H1 (cell line): ENCODE measurements at regions not wholly inside any gene's neighbourhood (a gene's known extent, or its start where the extent isn't known, plus 50 kb on each side); places are given as distances from the start of the nearest gene placed in this dataset.

Source experiments
- CTCF ChIA-PET: fragments of 300-600 bp; sonication (Branson Sonifier 250); formaldehyde crosslinking; loops from one replicate; lab custom pipeline; 2021; ENCODE audit not compliant: partially characterized antibody; lab: Charles Lee
- POLR2A ChIA-PET: fragments of 300-600 bp; sonication (Branson Sonifier 250); formaldehyde crosslinking; loops from one replicate; lab custom pipeline; 2021; ENCODE audit warnings: inconsistent platforms; ENCODE audit not compliant: partially characterized antibody; lab: Charles Lee
- DNase-seq, 2 experiments: peaks; one replicate each; pipeline versions ENCODE4 v3.0.0 to v3.0.0-alpha.2; 2010 to 2022; ENCODE audit warnings: low spot score in 2 of 2, low read depth in 1 of 2, mixed read lengths in 1 of 2
- FAIRE-seq: peaks from 2 replicates; lab custom pipeline; 2011; peaks lifted over from hg19 to GRCh38; lab: Jason Lieb, UNC
- H2AFZ ChIP-seq: 2 replicates; pipeline ENCODE4 v1.8.1; 2012; ENCODE audit warnings: low read length, inconsistent platforms
- H2AK5ac ChIP-seq: 2 replicates; pipeline ENCODE4 v1.6.1; 2013; ENCODE audit warnings: low read depth, low read length
- H2BK120ac ChIP-seq: replicated peaks from 2 replicates; pipeline ENCODE3; 2013; ENCODE audit warnings: low read depth, low read length, inconsistent platforms
- H2BK12ac ChIP-seq: 2 replicates; pipeline ENCODE4 v1.6.1; 2013; ENCODE audit warnings: low read depth, low read length
- H2BK15ac ChIP-seq: 2 replicates; pipeline ENCODE4 v1.6.1; 2013; ENCODE audit warnings: low read length
- H2BK20ac ChIP-seq: 2 replicates; pipeline ENCODE4 v1.6.1; 2013; ENCODE audit warnings: low read length
- H2BK5ac ChIP-seq: 2 replicates; pipeline ENCODE4 v1.6.1; 2013; ENCODE audit warnings: low read depth, low read length
- H3K14ac ChIP-seq: 2 replicates; pipeline ENCODE4 v1.6.1; 2013; ENCODE audit warnings: inconsistent platforms; ENCODE audit not compliant: insufficient read length
- H3K18ac ChIP-seq: 2 replicates; pipeline ENCODE4 v1.6.1; 2013; ENCODE audit warnings: low read length; ENCODE audit errors: extremely low read depth
- H3K23ac ChIP-seq: 2 replicates; pipeline ENCODE4 v1.6.1; 2013; ENCODE audit warnings: inconsistent platforms; ENCODE audit not compliant: insufficient read length
- H3K23me2 ChIP-seq: 2 replicates; pipeline ENCODE4 v1.6.1; 2013; ENCODE audit warnings: low read depth, low read length
- H3K27ac ChIP-seq: 2 replicates; pipeline ENCODE4 v1.6.1; 2011; ENCODE audit warnings: low read depth, low read length, inconsistent platforms
- H3K27me3 ChIP-seq, 4 experiments: replicated peaks in 1 of 4; 1 replicate in 1 of 4; 2 replicates in 3 of 4; pipeline versions ENCODE4 v1.6.1 to v1.8.1; 2011 to 2013; ENCODE audit warnings: low read length in 3 of 4, mild to moderate bottlenecking in 3 of 4, inconsistent platforms in 2 of 4, mixed read lengths in 2 of 4, moderate library complexity in 1 of 4; ENCODE audit not compliant: control insufficient read depth in 3 of 4, insufficient read depth in 3 of 4; ENCODE audit errors: extremely low read depth in 1 of 4
- H3K36me3 ChIP-seq, 4 experiments: 2 replicates each; pipeline versions ENCODE4 v1.6.1 to v1.8.1; 2011 to 2013; ENCODE audit warnings: mild to moderate bottlenecking in 4 of 4, low read length in 3 of 4, moderate library complexity in 2 of 4, control low read depth in 1 of 4, inconsistent platforms in 1 of 4; ENCODE audit not compliant: insufficient read depth in 4 of 4, control insufficient read depth in 2 of 4
- H3K4ac ChIP-seq: replicated peaks from 2 replicates; pipeline ENCODE3; 2013; ENCODE audit warnings: low read length, low read depth, mixed read lengths, inconsistent platforms; ENCODE audit not compliant: insufficient read length
- H3K4me1 ChIP-seq, 4 experiments: replicated peaks in 1 of 4; 1 replicate in 1 of 4; 2 replicates in 3 of 4; pipeline versions ENCODE4 v1.6.1 to v1.8.1; 2011 to 2013; ENCODE audit warnings: low read length in 3 of 4, inconsistent platforms in 2 of 4, mixed read lengths in 1 of 4; ENCODE audit not compliant: insufficient read depth in 4 of 4, control insufficient read depth in 3 of 4
- H3K4me2 ChIP-seq, 2 experiments: 2 replicates each; pipeline versions ENCODE4 v1.6.1 to v1.8.1; 2011 to 2013; ENCODE audit warnings: low read depth in 2 of 2, low read length in 2 of 2, control low read depth in 1 of 2, inconsistent platforms in 1 of 2, mild to moderate bottlenecking in 1 of 2; ENCODE audit not compliant: insufficient read depth in 1 of 2
- H3K4me3 ChIP-seq, 4 experiments: fragments of 200-600, 300-600 bp in 1 of 4; sonication (generic), shearing (Covaris generic), sonication (Bioruptor Twin) in 1 of 4; 2 replicates each; pipeline versions ENCODE4 v1.5.1 to v1.8.1; 2011 to 2016; ENCODE audit warnings: low read length in 4 of 4, low read depth in 3 of 4, control low read depth in 2 of 4, inconsistent platforms in 2 of 4, mild to moderate bottlenecking in 2 of 4, mixed read lengths in 1 of 4, moderate library complexity in 1 of 4; ENCODE audit not compliant: insufficient read depth in 2 of 4; ENCODE audit errors: extremely low read depth in 1 of 4
- H3K56ac ChIP-seq: replicated peaks from 2 replicates; pipeline ENCODE3; 2013; ENCODE audit warnings: low read depth, mild to moderate bottlenecking, mixed read lengths, low read length, inconsistent platforms; ENCODE audit not compliant: insufficient read length
- H3K79me1 ChIP-seq: 2 replicates; pipeline ENCODE4 v1.6.1; 2013; ENCODE audit warnings: low read depth, low read length, control low read depth
- H3K79me2 ChIP-seq, 2 experiments: 2 replicates each; pipeline versions ENCODE4 v1.6.1 to v1.8.1; 2012 to 2013; ENCODE audit warnings: low read length in 2 of 2, mild to moderate bottlenecking in 2 of 2, inconsistent platforms in 1 of 2; ENCODE audit not compliant: insufficient read depth in 2 of 2, control insufficient read depth in 1 of 2
- H3K9ac ChIP-seq, 4 experiments: replicated peaks in 1 of 4; 1 replicate in 1 of 4; 2 replicates in 3 of 4; pipeline versions ENCODE4 v1.6.1 to v1.8.1; 2011 to 2013; ENCODE audit warnings: low read depth in 3 of 4, low read length in 3 of 4, control low read depth in 2 of 4, mild to moderate bottlenecking in 2 of 4, moderate library complexity in 2 of 4, inconsistent platforms in 1 of 4; ENCODE audit errors: extremely low read depth in 1 of 4
- H3K9me3 ChIP-seq, 2 experiments: 2 replicates each; pipeline versions ENCODE4 v1.6.1 to v1.8.1; 2012 to 2013; ENCODE audit warnings: mild to moderate bottlenecking in 2 of 2, moderate library complexity in 2 of 2, control low read depth in 1 of 2, inconsistent platforms in 1 of 2, low read depth in 1 of 2, low read length in 1 of 2, mixed read lengths in 1 of 2; ENCODE audit not compliant: insufficient read depth in 2 of 2
- H4K20me1 ChIP-seq, 2 experiments: replicated peaks in 1 of 2; 2 replicates each; pipeline versions ENCODE3 to v1.8.1; 2011 to 2013; ENCODE audit warnings: inconsistent platforms in 2 of 2, low read length in 2 of 2, mild to moderate bottlenecking in 1 of 2; ENCODE audit not compliant: insufficient read depth in 2 of 2, control insufficient read depth in 1 of 2
- H4K5ac ChIP-seq: 2 replicates; pipeline ENCODE4 v1.6.1; 2013; ENCODE audit warnings: low read length, low read depth, mixed read lengths, inconsistent platforms; ENCODE audit not compliant: insufficient read length
- H4K8ac ChIP-seq: 2 replicates; pipeline ENCODE4 v1.8.0; 2013; ENCODE audit warnings: mild to moderate bottlenecking, moderate library complexity, low read length, inconsistent platforms; ENCODE audit not compliant: insufficient read depth; ENCODE audit errors: extremely low read depth
- H4K91ac ChIP-seq: replicated peaks from 2 replicates; pipeline ENCODE3; 2013; ENCODE audit warnings: low read length, mixed read lengths, inconsistent platforms; ENCODE audit not compliant: insufficient read length
- BCL11A ChIP-seq, 2 experiments: IDR thresholded peaks; one replicate each; pipeline ENCODE4 v1.6.1; 2011; ENCODE audit warnings: low read depth in 2 of 2, low read length in 2 of 2, mild to moderate bottlenecking in 2 of 2
- CEBPB ChIP-seq: IDR thresholded peaks from 2 replicates; pipeline ENCODE4 v1.6.1; 2012; ENCODE audit warnings: low read depth, low read length
- CHD1 ChIP-seq: IDR thresholded peaks from 2 replicates; pipeline ENCODE4 v1.6.1; 2012; ENCODE audit warnings: low read depth, low read length, improper control_type of control experiment
- CTBP2 ChIP-seq: IDR thresholded peaks from 2 replicates; pipeline ENCODE4 v1.7.0; 2011; ENCODE audit warnings: borderline replicate concordance, mild to moderate bottlenecking, moderate library complexity, mixed read lengths, low read length; ENCODE audit not compliant: insufficient read depth, insufficient read length
- EGR1 ChIP-seq: IDR thresholded peaks from 2 replicates; pipeline ENCODE4 v1.6.1; 2011; ENCODE audit warnings: low read depth, low read length, borderline replicate concordance
- GTF2F1 ChIP-seq: IDR thresholded peaks from 2 replicates; pipeline ENCODE4 v1.6.1; 2012; ENCODE audit warnings: low read depth, low read length, improper control_type of control experiment, borderline replicate concordance
- POU5F1 ChIP-seq: IDR thresholded peaks from 2 replicates; pipeline ENCODE4 v1.6.1; 2011; ENCODE audit warnings: low read depth, mild to moderate bottlenecking, low read length, moderate library complexity
- SIX5 ChIP-seq: IDR thresholded peaks from 2 replicates; pipeline ENCODE4 v1.6.1; 2011; ENCODE audit warnings: mild to moderate bottlenecking, low read depth, low read length
- SRF ChIP-seq: IDR thresholded peaks from 2 replicates; pipeline ENCODE4 v1.6.1; 2011; ENCODE audit warnings: mild to moderate bottlenecking, low read depth, low read length, moderate library complexity
- TAF1 ChIP-seq: IDR thresholded peaks from 2 replicates; pipeline ENCODE4 v1.6.1; 2011; ENCODE audit warnings: mild to moderate bottlenecking, low read depth, low read length
- TBP ChIP-seq: IDR thresholded peaks from 2 replicates; pipeline ENCODE4 v1.6.1; 2011; ENCODE audit warnings: low read depth, low read length, improper control_type of control experiment
- TCF12 ChIP-seq: IDR thresholded peaks from 2 replicates; pipeline ENCODE4 v1.6.1; 2011; ENCODE audit warnings: low read depth, mild to moderate bottlenecking, low read length
- TEAD4 ChIP-seq: IDR thresholded peaks from 2 replicates; pipeline ENCODE4 v1.6.1; 2012; ENCODE audit warnings: low read depth, low read length, inconsistent platforms, mixed read lengths
- ZNF274 ChIP-seq: IDR thresholded peaks from 2 replicates; pipeline ENCODE4 v1.7.0; 2012; ENCODE audit warnings: low read length, borderline replicate concordance; ENCODE audit errors: extremely low read depth
- WGBS, 2 experiments: shearing (Covaris generic) in 1 of 2; methylation state at CpG; one replicate each; pipeline versions ENCODE4 v1.1.6 to v1.1.7; 2013 to 2015; ENCODE audit warnings: low lambda C conversion rate in 2 of 2, mixed read lengths in 2 of 2, inconsistent platforms in 1 of 2, low coverage in 1 of 2, missing lambda C conversion rate in 1 of 2; ENCODE audit not compliant: insufficient replicate concordance in 2 of 2, insufficient coverage in 1 of 2, insufficient read length in 1 of 2; ENCODE audit errors: extremely low coverage in 1 of 2, missing lambda C conversion rate in 1 of 2; 5-methylcytosine and 5-hydroxymethylcytosine counted together
- TF ChIP-seq, protein P1 (sequence below): IDR thresholded peaks from 2 replicates; pipeline ENCODE4 v1.6.1; 2011; ENCODE audit warnings: low read depth, mild to moderate bottlenecking, low read length; ENCODE audit not compliant: insufficient read depth
- TF ChIP-seq, protein P2 (sequence below): IDR thresholded peaks from 2 replicates; pipeline ENCODE4 v1.6.1; 2012; ENCODE audit warnings: inconsistent platforms

GRCh38 chr14:30243805-30244204 is 315.2 kb upstream of the G2E3 start:
- H3K79me2 ChIP-seq = no peaks in the 10 kb centered on the region
- WGBS, 2 experiments = 48% methylated on average over 1 of the region's 1 CpG; no CpG with 5 or more reads in 1 of the 2 experiments
- TF ChIP-seq EGR1 (no peak), TAF1 (no peak), CEBPB (no peak), GTF2F1 (no peak), ZNF274 (no peak), TCF12 (no peak), TEAD4 (no peak), CTBP2 (no peak), CHD1 (no peak), BCL11A (IDR thresholded peaks at IDR 0.05; ENCODE audit: low read depth in 2 of 2, low read length in 2 of 2) (no peak), SIX5 (no peak), TBP (no peak), SRF (no peak), POU5F1 (no peak)
- TF ChIP-seq, protein P1, sequence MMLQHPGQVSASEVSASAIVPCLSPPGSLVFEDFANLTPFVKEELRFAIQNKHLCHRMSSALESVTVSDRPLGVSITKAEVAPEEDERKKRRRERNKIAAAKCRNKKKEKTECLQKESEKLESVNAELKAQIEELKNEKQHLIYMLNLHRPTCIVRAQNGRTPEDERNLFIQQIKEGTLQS = no peak
- TF ChIP-seq, protein P2, sequence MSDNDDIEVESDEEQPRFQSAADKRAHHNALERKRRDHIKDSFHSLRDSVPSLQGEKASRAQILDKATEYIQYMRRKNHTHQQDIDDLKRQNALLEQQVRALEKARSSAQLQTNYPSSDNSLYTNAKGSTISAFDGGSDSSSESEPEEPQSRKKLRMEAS = no peak

More at GRCh38 chr14:30243805-30244204, 315.2 kb upstream of the G2E3 start:
- Histone ChIP-seq H3K56ac (no peak overlapping the region), H2BK5ac (no peak overlapping the region), H2BK15ac (no peak overlapping the region), H2BK12ac (no peak overlapping the region), H3K23ac (no peak overlapping the region), H3K9me3 (no peaks in the 10 kb centered on the region), H3K9ac (no peak overlapping the region), H3K18ac (no peak overlapping the region), H3K23me2 (no peaks in the 10 kb centered on the region), H3K27ac (no peak overlapping the region), H3K14ac (no peak overlapping the region), H2AK5ac (no peak overlapping the region), H2AFZ (no peak overlapping the region), H4K20me1 (no peaks in the 10 kb centered on the region), H3K79me1 (no peaks in the 10 kb centered on the region), H3K4me1 (no peaks in the 10 kb centered on the region; a peak in 1 of 7 replicates), H2BK20ac (no peak overlapping the region), H3K4me2 (no peak overlapping the region), H3K4me3 (no peak overlapping the region), H2BK120ac (no peak overlapping the region), H3K36me3 (no peaks in the 10 kb centered on the region), H4K91ac (no peak overlapping the region), H4K5ac (no peak overlapping the region), H3K4ac (no peak overlapping the region), H4K8ac (no peak overlapping the region), H3K27me3 (no peaks in the 10 kb centered on the region)
- ChIA-PET CTCF (no interaction called here), POLR2A (no interaction called here)
- no peak for FAIRE-seq
- no peak for DNase-seq
